HepG2 (cell line): ENCODE measurements at regions not wholly inside any gene's neighbourhood (a gene's known extent, or its start where the extent isn't known, plus 50 kb on each side); places are given as distances from the start of the nearest gene placed in this dataset.

Experiments
- ATAC-seq: fragments of 200-7000 bp; cut with Tn5 transposase; 3 replicates; pipeline ENCODE4 v1.9.1; 2020; ENCODE audit warnings: mild to moderate bottlenecking, moderate library complexity
- BruUV-seq: library from RNA; stranded (reverse); fragments of 400-500 nt; replicated peaks from 2 replicates; lab custom pipeline; 2021; lab: Mats Ljungman, UMichigan
- CTCF ChIA-PET: fragments of 300-600 bp; formaldehyde crosslinking; extraction: SDS; loops from one replicate; lab custom pipeline; 2021; ENCODE audit warnings: low total read pairs, inconsistent platforms, low intra/inter-chr PET ratio; lab: Yijun Ruan, JAX
- POLR2A ChIA-PET: fragments of 350-600 bp; sonication (Branson Sonifier 250); formaldehyde crosslinking; loops from one replicate; lab custom pipeline; 2020; ENCODE audit warnings: antibody characterized with exemption, inconsistent platforms; lab: Yijun Ruan, JAX
- DNase-seq: peaks from one replicate; pipeline ENCODE4 v3.0.0-alpha.2; 2015; ENCODE audit warnings: low spot score
- FAIRE-seq: peaks from 3 replicates; lab custom pipeline; 2011; peaks lifted over from hg19 to GRCh38; lab: Jason Lieb, UNC
- H2AFZ ChIP-seq: one replicate; pipeline ENCODE4 v1.6.1; 2011; ENCODE audit warnings: low read length, inconsistent platforms
- H3K27ac ChIP-seq: fragments of 300-600 bp; 3 replicates; pipeline ENCODE4 v1.8.0; 2011; ENCODE audit warnings: mixed run types, mild to moderate bottlenecking, mixed read lengths, low read length, inconsistent platforms; ENCODE audit not compliant: insufficient read depth; ENCODE audit errors: extremely low read length
- H3K27me3 ChIP-seq, 2 experiments: fragments of 200-600 bp in 1 of 2; 2 replicates in 1 of 2; 3 replicates in 1 of 2; pipeline versions ENCODE4 v1.6.0 to v1.8.0; 2011; ENCODE audit warnings: low read length in 2 of 2, mild to moderate bottlenecking in 2 of 2, moderate library complexity in 2 of 2, inconsistent platforms in 1 of 2; ENCODE audit not compliant: insufficient read depth in 2 of 2, control insufficient read depth in 1 of 2
- H3K36me3 ChIP-seq, 2 experiments: fragments of 200-600 bp in 1 of 2; replicated peaks in 1 of 2; 2 replicates in 1 of 2; 3 replicates in 1 of 2; pipeline versions ENCODE4 v1.5.1 to v1.8.0; 2011; ENCODE audit warnings: low read length in 2 of 2, inconsistent platforms in 1 of 2; ENCODE audit not compliant: insufficient read depth in 2 of 2, control insufficient read depth in 1 of 2
- H3K4me1 ChIP-seq: 2 replicates; pipeline ENCODE4 v1.5.1; 2012; ENCODE audit warnings: low read length, inconsistent platforms; ENCODE audit not compliant: insufficient read depth
- H3K4me2 ChIP-seq: 2 replicates; pipeline ENCODE4 v1.6.0; 2011; ENCODE audit warnings: low read depth, low read length, inconsistent platforms
- H3K4me3 ChIP-seq, 3 experiments: fragments of 200-600 bp in 1 of 3; sonication (generic), shearing (Covaris generic) in 1 of 3; replicated peaks in 1 of 3; 2 replicates each; pipeline ENCODE4 v1.5.1; 2011 to 2016; ENCODE audit warnings: low read length in 3 of 3, inconsistent platforms in 2 of 3, low read depth in 2 of 3, mild to moderate bottlenecking in 2 of 3, control low read depth in 1 of 3, mixed read lengths in 1 of 3; ENCODE audit not compliant: insufficient read depth in 1 of 3
- H3K79me2 ChIP-seq: one replicate; pipeline ENCODE4 v1.6.1; 2011; ENCODE audit warnings: low read length, inconsistent platforms; ENCODE audit not compliant: insufficient read depth
- H3K9ac ChIP-seq: 2 replicates; pipeline ENCODE4 v1.6.0; 2011; ENCODE audit warnings: mild to moderate bottlenecking, low read depth, low read length, inconsistent platforms; ENCODE audit not compliant: insufficient read depth
- H3K9me3 ChIP-seq: 2 replicates; pipeline ENCODE4 v1.5.1; 2012; ENCODE audit warnings: mild to moderate bottlenecking, low read length
- H4K20me1 ChIP-seq: 2 replicates; pipeline ENCODE4 v1.6.0; 2011; ENCODE audit warnings: inconsistent platforms, mild to moderate bottlenecking, low read length, moderate library complexity; ENCODE audit not compliant: insufficient read depth
- ATF1 ChIP-seq: IDR thresholded peaks from 2 replicates; pipeline ENCODE4 v1.6.1; 2016; ENCODE audit warnings: mild to moderate bottlenecking, control low read depth
- GATAD2A ChIP-seq: IDR thresholded peaks from 2 replicates; pipeline ENCODE4 v1.6.1; 2016
- GRHL1 ChIP-seq: sonication (generic); formaldehyde crosslinking; conservative IDR thresholded peaks from 2 replicates; pipeline ENCODE4 v1.8.0; 2022; ENCODE audit warnings: missing genetic modification reagents
- HNRNPK ChIP-seq: fragments of 200-400 bp; formaldehyde crosslinking; IDR thresholded peaks from 2 replicates; pipeline ENCODE4 v1.6.1; 2018; ENCODE audit warnings: low read length, low read depth, moderate library complexity, mild to moderate bottlenecking; ENCODE audit not compliant: poor library complexity, severe bottlenecking
- MAX ChIP-seq: IDR thresholded peaks from 2 replicates; pipeline ENCODE4 v1.6.1; 2012; ENCODE audit warnings: inconsistent platforms
- MTA1 ChIP-seq: sonication (generic); formaldehyde crosslinking; IDR thresholded peaks from 2 replicates; pipeline ENCODE4 v1.4.0; 2020; ENCODE audit warnings: missing genetic modification reagents, mild to moderate bottlenecking, borderline replicate concordance
- POGZ ChIP-seq: sonication (generic); formaldehyde crosslinking; IDR thresholded peaks from 2 replicates; pipeline ENCODE4 v1.4.0; 2020; ENCODE audit warnings: mild to moderate bottlenecking, missing genetic modification reagents
- ZBTB3 ChIP-seq: sonication (generic); formaldehyde crosslinking; IDR thresholded peaks from 2 replicates; pipeline ENCODE4 v1.4.0; 2020; ENCODE audit warnings: low read depth, mild to moderate bottlenecking, moderate library complexity, missing genetic modification reagents, borderline replicate concordance
- ZNF772 ChIP-seq: sonication (generic); formaldehyde crosslinking; IDR thresholded peaks from 2 replicates; pipeline ENCODE4 v1.5.0; 2020; ENCODE audit warnings: mild to moderate bottlenecking, missing genetic modification reagents
- ZNF841 ChIP-seq: sonication (generic); formaldehyde crosslinking; IDR thresholded peaks from 2 replicates; pipeline ENCODE4 v1.8.1; 2023; ENCODE audit warnings: missing genetic modification reagents, borderline replicate concordance
- in situ Hi-C: cut with HindIII; loops from 2 replicates; pipeline ENCODE4 v1.10.0; 2017; ENCODE audit warnings: low pct_unique_long_range_greater_than_20kb; ENCODE audit not compliant: extremely low pct_ligation_motif_present
- intact Hi-C: fragments of 100-400 bp; cut with micrococcal nuclease; formaldehyde crosslinking; loops from one replicate; pipeline ENCODE4 v1.10.0; 2022; ENCODE audit not compliant: unreplicated experiment
- TF ChIP-seq, protein P1 (sequence below): sonication (generic); formaldehyde crosslinking; IDR thresholded peaks from 2 replicates; pipeline ENCODE4 v1.5.0; 2020; ENCODE audit warnings: mild to moderate bottlenecking, missing genetic modification reagents, borderline replicate concordance
- TF ChIP-seq, protein P2 (sequence below): IDR thresholded peaks from 2 replicates; pipeline ENCODE4 v1.6.1; 2016; ENCODE audit warnings: missing compliant biosample characterization, missing genetic modification reagents, borderline replicate concordance

GRCh38 chr2:51903728-51904127 lies 871.8 kb upstream of the NRXN1 start (continued):
- TF ChIP-seq MAX, result no peak
- TF ChIP-seq, all 625 proteins: peak for 0

GRCh38 chr2:51899643-51900042 lies 867.7 kb upstream of the NRXN1 start:
- Histone ChIP-seq H2AFZ (no peak overlapping the region), H3K36me3 (no peaks in the 10 kb centered on the region), H3K4me3 (no peak overlapping the region), H3K4me2 (no peak overlapping the region), H3K27me3 (no peaks in the 10 kb centered on the region), H4K20me1 (no peaks in the 10 kb centered on the region), H3K9me3 (peaks cover 59% of the 10 kb centered on the region), H3K9ac (no peak overlapping the region), H3K4me1 (no peaks in the 10 kb centered on the region), H3K79me2 (no peaks in the 10 kb centered on the region), H3K27ac (no peak overlapping the region)
- no peak for DNase-seq
- BruUV-seq, result no TSS peak
- FAIRE-seq, result no peak
- CTCF ChIA-PET, result no interaction called here
- in situ Hi-C loops (no loop called here), intact Hi-C loops (no loop called here)
- ATAC-seq, result no peak
- POLR2A ChIA-PET, result no interaction called here
- no peak for TF ChIP-seq ATF1 (CRISPR knock-in tag)
- TF ChIP-seq POGZ (CRISPR knock-in tag), result no peak
- TF ChIP-seq, protein P1, sequence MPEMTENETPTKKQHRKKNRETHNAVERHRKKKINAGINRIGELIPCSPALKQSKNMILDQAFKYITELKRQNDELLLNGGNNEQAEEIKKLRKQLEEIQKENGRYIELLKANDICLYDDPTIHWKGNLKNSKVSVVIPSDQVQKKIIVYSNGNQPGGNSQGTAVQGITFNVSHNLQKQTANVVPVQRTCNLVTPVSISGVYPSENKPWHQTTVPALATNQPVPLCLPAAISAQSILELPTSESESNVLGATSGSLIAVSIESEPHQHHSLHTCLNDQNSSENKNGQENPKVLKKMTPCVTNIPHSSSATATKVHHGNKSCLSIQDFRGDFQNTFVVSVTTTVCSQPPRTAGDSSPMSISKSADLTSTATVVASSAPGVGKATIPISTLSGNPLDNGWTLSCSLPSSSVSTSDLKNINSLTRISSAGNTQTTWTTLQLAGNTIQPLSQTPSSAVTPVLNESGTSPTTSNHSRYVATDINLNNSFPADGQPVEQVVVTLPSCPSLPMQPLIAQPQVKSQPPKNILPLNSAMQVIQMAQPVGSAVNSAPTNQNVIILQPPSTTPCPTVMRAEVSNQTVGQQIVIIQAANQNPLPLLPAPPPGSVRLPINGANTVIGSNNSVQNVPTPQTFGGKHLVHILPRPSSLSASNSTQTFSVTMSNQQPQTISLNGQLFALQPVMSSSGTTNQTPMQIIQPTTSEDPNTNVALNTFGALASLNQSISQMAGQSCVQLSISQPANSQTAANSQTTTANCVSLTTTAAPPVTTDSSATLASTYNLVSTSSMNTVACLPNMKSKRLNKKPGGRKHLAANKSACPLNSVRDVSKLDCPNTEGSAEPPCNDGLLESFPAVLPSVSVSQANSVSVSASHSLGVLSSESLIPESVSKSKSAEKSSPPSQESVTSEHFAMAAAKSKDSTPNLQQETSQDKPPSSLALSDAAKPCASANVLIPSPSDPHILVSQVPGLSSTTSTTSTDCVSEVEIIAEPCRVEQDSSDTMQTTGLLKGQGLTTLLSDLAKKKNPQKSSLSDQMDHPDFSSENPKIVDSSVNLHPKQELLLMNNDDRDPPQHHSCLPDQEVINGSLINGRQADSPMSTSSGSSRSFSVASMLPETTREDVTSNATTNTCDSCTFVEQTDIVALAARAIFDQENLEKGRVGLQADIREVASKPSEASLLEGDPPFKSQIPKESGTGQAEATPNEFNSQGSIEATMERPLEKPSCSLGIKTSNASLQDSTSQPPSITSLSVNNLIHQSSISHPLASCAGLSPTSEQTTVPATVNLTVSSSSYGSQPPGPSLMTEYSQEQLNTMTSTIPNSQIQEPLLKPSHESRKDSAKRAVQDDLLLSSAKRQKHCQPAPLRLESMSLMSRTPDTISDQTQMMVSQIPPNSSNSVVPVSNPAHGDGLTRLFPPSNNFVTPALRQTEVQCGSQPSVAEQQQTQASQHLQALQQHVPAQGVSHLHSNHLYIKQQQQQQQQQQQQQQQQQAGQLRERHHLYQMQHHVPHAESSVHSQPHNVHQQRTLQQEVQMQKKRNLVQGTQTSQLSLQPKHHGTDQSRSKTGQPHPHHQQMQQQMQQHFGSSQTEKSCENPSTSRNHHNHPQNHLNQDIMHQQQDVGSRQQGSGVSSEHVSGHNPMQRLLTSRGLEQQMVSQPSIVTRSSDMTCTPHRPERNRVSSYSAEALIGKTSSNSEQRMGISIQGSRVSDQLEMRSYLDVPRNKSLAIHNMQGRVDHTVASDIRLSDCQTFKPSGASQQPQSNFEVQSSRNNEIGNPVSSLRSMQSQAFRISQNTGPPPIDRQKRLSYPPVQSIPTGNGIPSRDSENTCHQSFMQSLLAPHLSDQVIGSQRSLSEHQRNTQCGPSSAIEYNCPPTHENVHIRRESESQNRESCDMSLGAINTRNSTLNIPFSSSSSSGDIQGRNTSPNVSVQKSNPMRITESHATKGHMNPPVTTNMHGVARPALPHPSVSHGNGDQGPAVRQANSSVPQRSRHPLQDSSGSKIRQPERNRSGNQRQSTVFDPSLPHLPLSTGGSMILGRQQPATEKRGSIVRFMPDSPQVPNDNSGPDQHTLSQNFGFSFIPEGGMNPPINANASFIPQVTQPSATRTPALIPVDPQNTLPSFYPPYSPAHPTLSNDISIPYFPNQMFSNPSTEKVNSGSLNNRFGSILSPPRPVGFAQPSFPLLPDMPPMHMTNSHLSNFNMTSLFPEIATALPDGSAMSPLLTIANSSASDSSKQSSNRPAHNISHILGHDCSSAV (CRISPR knock-in tag), result no peak
- no peak for TF ChIP-seq GRHL1 (CRISPR knock-in tag)
- TF ChIP-seq MTA1, result no peak
- TF ChIP-seq, protein P2, sequence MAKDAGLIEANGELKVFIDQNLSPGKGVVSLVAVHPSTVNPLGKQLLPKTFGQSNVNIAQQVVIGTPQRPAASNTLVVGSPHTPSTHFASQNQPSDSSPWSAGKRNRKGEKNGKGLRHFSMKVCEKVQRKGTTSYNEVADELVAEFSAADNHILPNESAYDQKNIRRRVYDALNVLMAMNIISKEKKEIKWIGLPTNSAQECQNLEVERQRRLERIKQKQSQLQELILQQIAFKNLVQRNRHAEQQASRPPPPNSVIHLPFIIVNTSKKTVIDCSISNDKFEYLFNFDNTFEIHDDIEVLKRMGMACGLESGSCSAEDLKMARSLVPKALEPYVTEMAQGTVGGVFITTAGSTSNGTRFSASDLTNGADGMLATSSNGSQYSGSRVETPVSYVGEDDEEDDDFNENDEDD (CRISPR knock-in tag), result no peak
- TF ChIP-seq ZNF772, result no peak
- no peak for TF ChIP-seq GATAD2A (CRISPR knock-in tag)
- no peak for TF ChIP-seq HNRNPK
- TF ChIP-seq ZNF841 (CRISPR knock-in tag), result no peak
- TF ChIP-seq ZBTB3, result no peak
